Thyroid gland (tissue), 4 donors: ENCODE measurements at regions not wholly inside any gene's neighbourhood (a gene's known extent, or its start where the extent isn't known, plus 50 kb on each side); places are given as distances from the start of the nearest gene placed in this dataset.

ENCODE experiments used
- POLR2A ChIP-seq, 2 donors: fragments of 450-650 bp; IDR thresholded peaks; one replicate each; pipeline ENCODE4 v1.6.1; 2017; ENCODE audit warnings: antibody characterized with exemption in 2 of 2, mild to moderate bottlenecking in 2 of 2, moderate library complexity in 1 of 2
- TF ChIP-seq, protein P1 (sequence below), 6 experiments: fragments of 200-600 bp in 3 of 6; fragments of 450-650 bp in 3 of 6; sonication (generic) in 3 of 6; IDR thresholded peaks; one replicate each; pipeline ENCODE4 v1.5.1; 2016 to 2019; ENCODE audit warnings: antibody characterized with exemption in 6 of 6, mild to moderate bottlenecking in 2 of 6, inconsistent platforms in 1 of 6, moderate library complexity in 1 of 6

DNA sequence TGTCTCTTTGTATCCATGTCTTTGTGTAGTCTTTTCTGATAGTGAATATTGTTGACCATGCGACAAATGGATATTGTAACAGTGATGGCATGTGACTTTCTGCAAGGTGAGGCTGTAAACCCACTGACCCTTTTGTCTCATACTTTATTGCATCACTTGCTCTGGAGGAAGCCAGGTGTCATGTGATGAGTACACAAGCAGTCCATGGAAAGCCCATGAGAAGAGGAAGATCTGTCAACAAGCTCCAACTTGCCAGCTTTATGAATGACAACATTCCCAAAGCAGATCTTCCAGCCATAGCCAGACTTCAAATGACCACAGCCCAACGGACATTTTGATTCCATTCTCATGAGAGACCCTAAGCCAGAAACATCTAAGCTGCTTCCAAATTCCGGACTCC, 450.1 kb upstream of the ACTBL2 start:
- TF ChIP-seq POLR2A (IDR thresholded peaks at IDR 0.05) = no peak
- TF ChIP-seq, protein P1, sequence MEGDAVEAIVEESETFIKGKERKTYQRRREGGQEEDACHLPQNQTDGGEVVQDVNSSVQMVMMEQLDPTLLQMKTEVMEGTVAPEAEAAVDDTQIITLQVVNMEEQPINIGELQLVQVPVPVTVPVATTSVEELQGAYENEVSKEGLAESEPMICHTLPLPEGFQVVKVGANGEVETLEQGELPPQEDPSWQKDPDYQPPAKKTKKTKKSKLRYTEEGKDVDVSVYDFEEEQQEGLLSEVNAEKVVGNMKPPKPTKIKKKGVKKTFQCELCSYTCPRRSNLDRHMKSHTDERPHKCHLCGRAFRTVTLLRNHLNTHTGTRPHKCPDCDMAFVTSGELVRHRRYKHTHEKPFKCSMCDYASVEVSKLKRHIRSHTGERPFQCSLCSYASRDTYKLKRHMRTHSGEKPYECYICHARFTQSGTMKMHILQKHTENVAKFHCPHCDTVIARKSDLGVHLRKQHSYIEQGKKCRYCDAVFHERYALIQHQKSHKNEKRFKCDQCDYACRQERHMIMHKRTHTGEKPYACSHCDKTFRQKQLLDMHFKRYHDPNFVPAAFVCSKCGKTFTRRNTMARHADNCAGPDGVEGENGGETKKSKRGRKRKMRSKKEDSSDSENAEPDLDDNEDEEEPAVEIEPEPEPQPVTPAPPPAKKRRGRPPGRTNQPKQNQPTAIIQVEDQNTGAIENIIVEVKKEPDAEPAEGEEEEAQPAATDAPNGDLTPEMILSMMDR (IDR thresholded peaks at IDR 0.05) = no peak
